ENCODE measurements at regions not wholly inside any gene's neighbourhood (a gene's known extent, or its start where the extent isn't known, plus 50 kb on each side); places are given as distances from the start of the nearest gene placed in this dataset.

DNA sequence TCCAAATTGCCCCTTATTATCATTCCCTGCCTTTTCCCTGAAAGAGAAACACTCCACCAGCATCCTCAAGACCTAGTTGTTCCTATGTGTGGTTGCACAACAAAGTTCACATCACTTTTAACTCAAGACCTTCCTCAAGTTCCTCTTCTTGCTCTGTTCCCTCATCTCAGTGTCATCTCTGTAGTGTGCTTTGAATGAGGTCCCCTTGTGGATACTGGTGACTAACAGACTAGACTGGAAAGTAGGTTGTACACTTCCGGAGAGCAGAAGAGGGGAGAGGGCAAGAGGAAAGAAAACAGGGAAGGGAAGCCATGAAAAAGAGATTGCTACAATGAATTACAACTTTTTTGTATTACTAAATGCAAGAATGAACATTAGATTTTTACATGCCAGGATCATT is 853.8 kb downstream of the USP25 start:
- Histone ChIP-seq H3K4me2 (no peak overlapping the region), H3K27ac (ENCODE audit: low read depth) (no peak overlapping the region), H3K4me3 (no peak overlapping the region), H3K36me3 (ENCODE audit: insufficient read depth) (no peaks in the 10 kb centered on the region), H3K4me1 (ENCODE audit: insufficient read depth) (peaks cover 4% of the 10 kb centered on the region), H4K20me1 (replicated peaks; ENCODE audit: insufficient read depth) (no peaks in the 10 kb centered on the region), H3K79me2 (replicated peaks; ENCODE audit: insufficient read depth) (no peaks in the 10 kb centered on the region), H3F3A (replicated peaks; ENCODE audit: low read depth) (no peaks in the 10 kb centered on the region), H3K9me2 (ENCODE audit: insufficient read depth) (no peaks in the 10 kb centered on the region), H3K27me3 (ENCODE audit: insufficient read depth) (no peaks in the 10 kb centered on the region), H2AFZ (no peak overlapping the region)
- H3K4me3 Mint-ChIP-seq = no peak overlapping the region
- H3K27ac Mint-ChIP-seq = no peak overlapping the region
- no peaks in the 10 kb centered on the region for H3K27me3 Mint-ChIP-seq (ENCODE audit: insufficient read depth, low read depth, poor library complexity)
- no peak for DNase-seq (ENCODE audit: low spot score)
- no peaks in the 10 kb centered on the region for H3K36me3 Mint-ChIP-seq (ENCODE audit: low read depth)
- ATAC-seq = no peak
- H3K9me3 Mint-ChIP-seq = no peaks in the 10 kb centered on the region
- H3K4me1 Mint-ChIP-seq = no peaks in the 10 kb centered on the region
- TF ChIP-seq ZNF331 (CRISPR knock-in tag; IDR thresholded peaks at IDR 0.05; ENCODE audit: low read depth) (no peak), NANOG (IDR thresholded peaks at IDR 0.05; ENCODE audit: borderline replicate concordance) (no peak), ZNF114 (CRISPR knock-in tag; IDR thresholded peaks at IDR 0.05) (no peak), EZH2phosphoT487 (IDR thresholded peaks at IDR 0.05; ENCODE audit: unreplicated experiment) (no peak)
- TF ChIP-seq, protein P1, sequence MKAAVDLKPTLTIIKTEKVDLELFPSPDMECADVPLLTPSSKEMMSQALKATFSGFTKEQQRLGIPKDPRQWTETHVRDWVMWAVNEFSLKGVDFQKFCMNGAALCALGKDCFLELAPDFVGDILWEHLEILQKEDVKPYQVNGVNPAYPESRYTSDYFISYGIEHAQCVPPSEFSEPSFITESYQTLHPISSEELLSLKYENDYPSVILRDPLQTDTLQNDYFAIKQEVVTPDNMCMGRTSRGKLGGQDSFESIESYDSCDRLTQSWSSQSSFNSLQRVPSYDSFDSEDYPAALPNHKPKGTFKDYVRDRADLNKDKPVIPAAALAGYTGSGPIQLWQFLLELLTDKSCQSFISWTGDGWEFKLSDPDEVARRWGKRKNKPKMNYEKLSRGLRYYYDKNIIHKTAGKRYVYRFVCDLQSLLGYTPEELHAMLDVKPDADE (IDR thresholded peaks at IDR 0.05) = no peak
- TF ChIP-seq, protein P2, sequence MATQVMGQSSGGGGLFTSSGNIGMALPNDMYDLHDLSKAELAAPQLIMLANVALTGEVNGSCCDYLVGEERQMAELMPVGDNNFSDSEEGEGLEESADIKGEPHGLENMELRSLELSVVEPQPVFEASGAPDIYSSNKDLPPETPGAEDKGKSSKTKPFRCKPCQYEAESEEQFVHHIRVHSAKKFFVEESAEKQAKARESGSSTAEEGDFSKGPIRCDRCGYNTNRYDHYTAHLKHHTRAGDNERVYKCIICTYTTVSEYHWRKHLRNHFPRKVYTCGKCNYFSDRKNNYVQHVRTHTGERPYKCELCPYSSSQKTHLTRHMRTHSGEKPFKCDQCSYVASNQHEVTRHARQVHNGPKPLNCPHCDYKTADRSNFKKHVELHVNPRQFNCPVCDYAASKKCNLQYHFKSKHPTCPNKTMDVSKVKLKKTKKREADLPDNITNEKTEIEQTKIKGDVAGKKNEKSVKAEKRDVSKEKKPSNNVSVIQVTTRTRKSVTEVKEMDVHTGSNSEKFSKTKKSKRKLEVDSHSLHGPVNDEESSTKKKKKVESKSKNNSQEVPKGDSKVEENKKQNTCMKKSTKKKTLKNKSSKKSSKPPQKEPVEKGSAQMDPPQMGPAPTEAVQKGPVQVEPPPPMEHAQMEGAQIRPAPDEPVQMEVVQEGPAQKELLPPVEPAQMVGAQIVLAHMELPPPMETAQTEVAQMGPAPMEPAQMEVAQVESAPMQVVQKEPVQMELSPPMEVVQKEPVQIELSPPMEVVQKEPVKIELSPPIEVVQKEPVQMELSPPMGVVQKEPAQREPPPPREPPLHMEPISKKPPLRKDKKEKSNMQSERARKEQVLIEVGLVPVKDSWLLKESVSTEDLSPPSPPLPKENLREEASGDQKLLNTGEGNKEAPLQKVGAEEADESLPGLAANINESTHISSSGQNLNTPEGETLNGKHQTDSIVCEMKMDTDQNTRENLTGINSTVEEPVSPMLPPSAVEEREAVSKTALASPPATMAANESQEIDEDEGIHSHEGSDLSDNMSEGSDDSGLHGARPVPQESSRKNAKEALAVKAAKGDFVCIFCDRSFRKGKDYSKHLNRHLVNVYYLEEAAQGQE (IDR thresholded peaks at IDR 0.05; ENCODE audit: unreplicated experiment) = no peak
- TF ChIP-seq, protein P3, sequence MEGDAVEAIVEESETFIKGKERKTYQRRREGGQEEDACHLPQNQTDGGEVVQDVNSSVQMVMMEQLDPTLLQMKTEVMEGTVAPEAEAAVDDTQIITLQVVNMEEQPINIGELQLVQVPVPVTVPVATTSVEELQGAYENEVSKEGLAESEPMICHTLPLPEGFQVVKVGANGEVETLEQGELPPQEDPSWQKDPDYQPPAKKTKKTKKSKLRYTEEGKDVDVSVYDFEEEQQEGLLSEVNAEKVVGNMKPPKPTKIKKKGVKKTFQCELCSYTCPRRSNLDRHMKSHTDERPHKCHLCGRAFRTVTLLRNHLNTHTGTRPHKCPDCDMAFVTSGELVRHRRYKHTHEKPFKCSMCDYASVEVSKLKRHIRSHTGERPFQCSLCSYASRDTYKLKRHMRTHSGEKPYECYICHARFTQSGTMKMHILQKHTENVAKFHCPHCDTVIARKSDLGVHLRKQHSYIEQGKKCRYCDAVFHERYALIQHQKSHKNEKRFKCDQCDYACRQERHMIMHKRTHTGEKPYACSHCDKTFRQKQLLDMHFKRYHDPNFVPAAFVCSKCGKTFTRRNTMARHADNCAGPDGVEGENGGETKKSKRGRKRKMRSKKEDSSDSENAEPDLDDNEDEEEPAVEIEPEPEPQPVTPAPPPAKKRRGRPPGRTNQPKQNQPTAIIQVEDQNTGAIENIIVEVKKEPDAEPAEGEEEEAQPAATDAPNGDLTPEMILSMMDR (conservative IDR thresholded peaks at IDR 0.05; ENCODE audit: low read depth in 2 of 2) = no peak

DNA sequence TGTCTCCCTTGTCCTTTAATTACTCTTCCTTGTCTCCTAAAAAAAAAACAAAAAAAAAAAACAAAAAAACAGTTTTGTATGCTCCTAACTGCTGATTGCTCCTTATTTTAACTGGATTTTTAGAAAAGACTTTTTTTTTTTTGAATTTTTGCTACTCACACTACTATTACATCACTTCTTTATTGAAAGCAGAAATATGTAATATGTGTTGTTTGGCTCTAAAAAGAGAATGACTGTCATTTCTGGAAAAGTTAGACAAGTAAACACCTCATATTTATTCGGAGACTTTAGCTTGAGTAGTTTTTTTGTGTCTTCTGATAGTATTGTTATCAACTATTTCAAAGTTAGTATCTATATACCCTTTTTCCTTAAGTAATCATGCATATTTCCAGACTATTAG is 855.0 kb downstream of the USP25 start:
- no peak overlapping the region for H3K4me3 Mint-ChIP-seq
- Histone ChIP-seq H3K79me2 (replicated peaks; ENCODE audit: insufficient read depth) (no peaks in the 10 kb centered on the region), H4K20me1 (replicated peaks; ENCODE audit: insufficient read depth) (no peaks in the 10 kb centered on the region), H2AFZ (no peak overlapping the region), H3K27me3 (ENCODE audit: insufficient read depth) (no peaks in the 10 kb centered on the region), H3K9me2 (ENCODE audit: insufficient read depth) (no peaks in the 10 kb centered on the region), H3K4me1 (ENCODE audit: insufficient read depth) (peaks cover 8% of the 10 kb centered on the region), H3K4me3 (no peak overlapping the region), H3K4me2 (no peak overlapping the region), H3F3A (replicated peaks; ENCODE audit: low read depth) (no peaks in the 10 kb centered on the region), H3K27ac (ENCODE audit: low read depth) (no peak overlapping the region), H3K36me3 (ENCODE audit: insufficient read depth) (no peaks in the 10 kb centered on the region)
- H3K27ac Mint-ChIP-seq = no peak overlapping the region
- no peaks in the 10 kb centered on the region for H3K27me3 Mint-ChIP-seq (ENCODE audit: insufficient read depth, low read depth, poor library complexity)
- ATAC-seq = no peak
- H3K36me3 Mint-ChIP-seq (ENCODE audit: low read depth) = no peaks in the 10 kb centered on the region
- no peaks in the 10 kb centered on the region for H3K9me3 Mint-ChIP-seq
- no peak for DNase-seq (ENCODE audit: low spot score)
- no peaks in the 10 kb centered on the region for H3K4me1 Mint-ChIP-seq
- TF ChIP-seq, protein P1 (IDR thresholded peaks at IDR 0.05) = no peak
- TF ChIP-seq CREB1 (CRISPR knock-in tag; IDR thresholded peaks at IDR 0.05; ENCODE audit: low read depth) = no peak
- TF ChIP-seq ZNF331 (CRISPR knock-in tag; IDR thresholded peaks at IDR 0.05; ENCODE audit: low read depth) = no peak
- TF ChIP-seq POLR2AphosphoS5 (IDR thresholded peaks at IDR 0.05; ENCODE audit: low read depth) = no peak
- TF ChIP-seq ZNF114 (CRISPR knock-in tag; IDR thresholded peaks at IDR 0.05) = no peak
- no peak for TF ChIP-seq EZH2phosphoT487 (IDR thresholded peaks at IDR 0.05; ENCODE audit: unreplicated experiment)
- TF ChIP-seq, protein P3 (conservative IDR thresholded peaks at IDR 0.05; ENCODE audit: low read depth in 2 of 2) = no peak
- no peak for TF ChIP-seq EZH2 (IDR thresholded peaks at IDR 0.05; ENCODE audit: low read depth, unreplicated experiment)
- TF ChIP-seq STAT1 (IDR thresholded peaks at IDR 0.05; ENCODE audit: unreplicated experiment) = no peak
- TF ChIP-seq NANOG (IDR thresholded peaks at IDR 0.05; ENCODE audit: borderline replicate concordance) = no peak

All from GM23338 (cell line).